ENCODE measurements at regions not wholly inside any gene's neighbourhood (a gene's known extent, or its start where the extent isn't known, plus 50 kb on each side); places are given as distances from the start of the nearest gene placed in this dataset.

GRCh38 chr9:79813258-79813638 is 241.5 kb downstream of the TLE4 start:
- no peaks in the 10 kb centered on the region for H3K36me3 ChIP-seq (ENCODE audit: low read depth)
- no peak for TF ChIP-seq CTCF (IDR thresholded peaks at IDR 0.05)
- no peak for DNase-seq
- no peaks in the 10 kb centered on the region for H3K4me1 ChIP-seq (ENCODE audit: low read depth)
- H3K9me3 ChIP-seq, result no peaks in the 10 kb centered on the region
- H3K4me3 ChIP-seq, result no peak overlapping the region
- ATAC-seq, result no peak
- intact Hi-C loops (cut with DNase I, micrococcal nuclease), result no loop called here

- no peak for DNase-seq
- peak; percentile 37 for ATAC-seq
- intact Hi-C loops (cut with DNase I, micrococcal nuclease), result no loop called here
Measured at GRCh38 chr9:79812507-79813257, 240.9 kb downstream of the TLE4 start.

GRCh38 chr9:79812099-79812498 is 240.3 kb downstream of the TLE4 start:
- TF ChIP-seq CTCF (IDR thresholded peaks at IDR 0.05), result no peak
- intact Hi-C loops (cut with DNase I, micrococcal nuclease), result no loop called here
- Histone ChIP-seq H3K9me3 (no peaks in the 10 kb centered on the region), H3K4me1 (ENCODE audit: low read depth) (no peaks in the 10 kb centered on the region), H3K4me3 (no peak overlapping the region), H3K36me3 (ENCODE audit: low read depth) (no peaks in the 10 kb centered on the region)
- no peak for ATAC-seq
- DNase-seq, result no peak

More at GRCh38 chr9:79812507-79813257, 240.9 kb downstream of the TLE4 start:
- Histone ChIP-seq H3K36me3 (ENCODE audit: low read depth) (no peaks in the 10 kb centered on the region), H3K4me1 (ENCODE audit: low read depth) (no peaks in the 10 kb centered on the region), H3K4me3 (no peak overlapping the region), H3K9me3 (no peaks in the 10 kb centered on the region)
- TF ChIP-seq CTCF (IDR thresholded peaks at IDR 0.05), result no peak

GRCh38 chr9:79809931-79810330 is 238.2 kb downstream of the TLE4 start:
- no peaks in the 10 kb centered on the region for H3K36me3 ChIP-seq (ENCODE audit: low read depth)
- no peak for DNase-seq
- TF ChIP-seq CTCF (IDR thresholded peaks at IDR 0.05), result no peak
- no peaks in the 10 kb centered on the region for H3K9me3 ChIP-seq
- no peak overlapping the region for H3K4me3 ChIP-seq
- intact Hi-C loops (cut with DNase I, micrococcal nuclease), result no loop called here
- no peaks in the 10 kb centered on the region for H3K4me1 ChIP-seq (ENCODE audit: low read depth)
- no peak for ATAC-seq

GRCh38 chr9:79809316-79809876 is 237.6 kb downstream of the TLE4 start:
- no peak for TF ChIP-seq CTCF (IDR thresholded peaks at IDR 0.05)
- ATAC-seq, result no peak

More at GRCh38 chr9:79809316-79809876, 237.6 kb downstream of the TLE4 start:
- no peak for DNase-seq
- no peaks in the 10 kb centered on the region for H3K4me1 ChIP-seq (ENCODE audit: low read depth)
- H3K9me3 ChIP-seq, result no peaks in the 10 kb centered on the region
- H3K4me3 ChIP-seq, result no peak overlapping the region
- intact Hi-C loops (cut with DNase I, micrococcal nuclease), result no loop called here
- no peaks in the 10 kb centered on the region for H3K36me3 ChIP-seq (ENCODE audit: low read depth)
